WERI-Rb-1 (cell line): ENCODE measurements at regions not wholly inside any gene's neighbourhood (a gene's known extent, or its start where the extent isn't known, plus 50 kb on each side); places are given as distances from the start of the nearest gene placed in this dataset.

Experiments
- DNase-seq: peaks from one replicate; pipeline ENCODE4 v3.0.0-alpha.2; 2020
- H3K27ac ChIP-seq: fragments of 250-450 bp; sonication (Bioruptor Pico); 2 replicates; pipeline ENCODE4 v1.5.1; 2020; ENCODE audit warnings: mild to moderate bottlenecking, moderate library complexity
- H3K27me3 ChIP-seq: fragments of 250-450 bp; sonication (Bioruptor Pico); 2 replicates; pipeline ENCODE4 v1.5.1; 2021; ENCODE audit warnings: mild to moderate bottlenecking, low read depth, moderate library complexity; ENCODE audit not compliant: insufficient read depth, severe bottlenecking
- H3K36me3 ChIP-seq: fragments of 250-450 bp; sonication (Bioruptor Pico); 2 replicates; pipeline ENCODE4 v1.5.1; 2020; ENCODE audit warnings: mild to moderate bottlenecking, moderate library complexity
- H3K4me3 ChIP-seq: 2 replicates; pipeline ENCODE4 v1.5.1; 2011; ENCODE audit warnings: low read depth, mild to moderate bottlenecking, control low read depth, low read length
- H3K9me3 ChIP-seq: fragments of 250-450 bp; sonication (Bioruptor Pico); 2 replicates; pipeline ENCODE4 v1.5.1; 2021; ENCODE audit warnings: mild to moderate bottlenecking, moderate library complexity; ENCODE audit not compliant: severe bottlenecking
- CTCF ChIP-seq: IDR thresholded peaks from 2 replicates; pipeline ENCODE4 v1.5.1; 2011; ENCODE audit warnings: low read depth, mild to moderate bottlenecking, control low read depth, inconsistent platforms, low read length

GRCh38 chr14:71694591-71695530 lies 237.4 kb upstream of the RGS6 start:
- Histone ChIP-seq H3K9me3 (no peaks in the 10 kb centered on the region), H3K36me3 (peaks cover 4% of the 10 kb centered on the region; the same call in 1 of the 2 replicates), H3K27me3 (no peaks in the 10 kb centered on the region), H3K4me3 (no peak overlapping the region), H3K27ac (no peak overlapping the region)
- DNase-seq, result no peak
- TF ChIP-seq CTCF, result no peak

- Histone ChIP-seq H3K4me3 (no peak overlapping the region), H3K36me3 (peaks cover 4% of the 10 kb centered on the region), H3K27ac (no peak overlapping the region), H3K27me3 (no peaks in the 10 kb centered on the region), H3K9me3 (no peaks in the 10 kb centered on the region)
- TF ChIP-seq CTCF, result no peak
- DNase-seq, result no peak
Measured at GRCh38 chr14:71695611-71696350, 236.4 kb upstream of the RGS6 start.

GRCh38 chr14:71698027-71698426 lies 234.2 kb upstream of the RGS6 start:
- Histone ChIP-seq H3K27me3 (no peaks in the 10 kb centered on the region), H3K27ac (no peak overlapping the region), H3K4me3 (no peak overlapping the region), H3K36me3 (peaks cover 4% of the 10 kb centered on the region), H3K9me3 (no peaks in the 10 kb centered on the region)
- no peak for DNase-seq
- no peak for TF ChIP-seq CTCF

- Histone ChIP-seq H3K9me3 (no peaks in the 10 kb centered on the region), H3K27ac (no peak overlapping the region), H3K4me3 (no peak overlapping the region), H3K27me3 (no peaks in the 10 kb centered on the region), H3K36me3 (peaks cover 4% of the 10 kb centered on the region)
- TF ChIP-seq CTCF, result no peak
- DNase-seq, result no peak
Measured at GRCh38 chr14:71698673-71699072, 233.6 kb upstream of the RGS6 start.

GRCh38 chr14:71701990-71702389 lies 230.2 kb upstream of the RGS6 start:
- no peak for TF ChIP-seq CTCF
- DNase-seq, result no peak
- Histone ChIP-seq H3K4me3 (no peak overlapping the region), H3K36me3 (peaks cover 10% of the 10 kb centered on the region), H3K27me3 (no peaks in the 10 kb centered on the region), H3K9me3 (no peaks in the 10 kb centered on the region), H3K27ac (peak overlapping the region; percentile 71)
